Right renal cortex interstitium (tissue), 3 donors: ENCODE measurements at regions not wholly inside any gene's neighbourhood (a gene's known extent, or its start where the extent isn't known, plus 50 kb on each side); places are given as distances from the start of the nearest gene placed in this dataset.

Experiments used
- DNase-seq, 3 donors: peaks; one replicate each; pipeline ENCODE4 v3.0.0-alpha.2; 2013; ENCODE audit warnings: low read depth in 3 of 3, low spot score in 2 of 3

DNA sequence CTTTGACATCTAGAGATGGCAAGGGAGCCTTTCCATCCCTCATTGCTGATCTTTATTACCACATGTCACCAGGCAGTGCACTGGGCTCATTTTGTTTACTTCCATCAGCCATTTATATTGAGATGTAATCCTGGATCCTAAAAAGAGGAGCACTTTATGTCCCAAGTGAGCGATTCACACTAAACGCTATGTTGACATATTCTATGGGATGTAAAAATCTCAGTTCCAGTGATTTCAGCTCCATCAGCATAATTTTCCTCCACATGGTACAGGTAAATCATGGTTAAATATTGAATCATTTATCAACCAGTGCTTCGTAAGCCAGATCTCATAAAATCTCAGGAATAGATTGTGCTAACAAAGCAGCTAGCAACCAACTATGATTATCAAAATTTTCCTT, 634.8 kb upstream of the PLXNA2 start:
- DNase-seq = no peak

DNA sequence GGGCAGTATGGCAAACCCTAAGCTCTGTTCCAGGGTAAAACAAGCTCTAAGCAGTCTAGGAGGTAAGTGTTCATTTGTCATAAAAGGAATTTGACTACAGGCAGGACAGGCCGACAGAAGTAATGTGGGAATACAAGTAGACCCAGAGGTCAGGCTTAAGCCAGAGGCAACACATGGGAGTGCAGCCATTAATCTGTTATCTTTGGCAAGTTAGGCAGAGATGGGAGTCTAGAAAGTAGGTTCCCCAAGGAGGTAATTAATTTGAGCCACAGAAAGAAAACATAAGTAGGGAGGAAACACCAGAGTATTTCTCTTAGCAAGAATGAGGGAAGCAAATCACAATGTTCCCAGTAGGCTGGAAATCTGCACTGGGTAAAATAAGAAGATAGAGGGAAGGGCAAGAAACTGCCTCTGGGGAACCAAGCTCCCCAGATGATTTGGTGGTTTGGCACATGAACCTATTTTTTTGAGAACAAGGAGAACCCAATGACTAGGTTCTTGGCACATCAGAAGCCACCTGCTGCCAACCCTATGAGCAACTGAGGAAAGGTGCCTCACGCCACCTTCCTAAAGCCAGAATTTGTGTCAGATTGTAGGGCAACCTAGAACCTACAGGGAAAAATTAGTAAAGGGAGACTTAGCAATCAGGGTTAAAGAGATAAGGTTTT, 636.4 kb upstream of the PLXNA2 start:
- DNase-seq = no peak

DNA sequence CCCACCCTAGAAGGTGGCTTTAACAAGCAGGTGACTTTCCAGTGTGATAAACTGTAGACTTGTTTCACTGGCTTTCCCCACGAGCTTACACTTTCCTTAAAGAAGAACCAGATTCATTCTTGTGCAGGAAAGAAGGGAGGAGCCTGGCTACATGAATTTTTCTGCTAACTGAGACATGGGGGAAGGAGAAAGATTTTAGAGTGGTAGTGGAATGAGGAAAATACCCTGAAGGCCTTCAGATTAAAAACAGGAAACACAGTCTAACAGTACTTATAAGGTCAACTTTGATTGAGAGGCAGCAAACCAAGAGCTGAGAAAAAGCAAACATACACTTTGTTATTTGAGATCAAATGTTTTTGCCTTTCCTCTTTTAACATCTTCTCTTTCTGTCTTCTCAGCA, 640.9 kb upstream of the PLXNA2 start:
- DNase-seq = no peak

DNA sequence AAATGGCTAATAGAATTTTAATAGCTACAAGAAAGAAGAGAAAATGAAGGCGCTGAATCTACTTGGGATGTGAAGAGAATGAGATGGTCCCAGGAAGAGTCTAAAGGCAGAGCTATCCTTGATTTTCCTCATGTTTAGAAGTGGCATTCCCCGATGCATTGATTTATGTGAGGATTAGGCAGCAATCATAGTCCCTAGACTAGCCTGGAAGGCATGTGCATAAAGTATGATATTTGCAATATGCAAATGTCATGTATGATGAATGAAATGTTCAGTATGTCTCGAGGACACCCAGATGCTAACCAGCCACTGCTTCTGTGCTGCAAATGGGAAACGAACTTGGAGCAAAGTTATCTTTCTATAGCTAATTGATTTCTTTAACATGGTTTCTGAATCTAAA, 641.5 kb upstream of the PLXNA2 start:
- no peak for DNase-seq

DNA sequence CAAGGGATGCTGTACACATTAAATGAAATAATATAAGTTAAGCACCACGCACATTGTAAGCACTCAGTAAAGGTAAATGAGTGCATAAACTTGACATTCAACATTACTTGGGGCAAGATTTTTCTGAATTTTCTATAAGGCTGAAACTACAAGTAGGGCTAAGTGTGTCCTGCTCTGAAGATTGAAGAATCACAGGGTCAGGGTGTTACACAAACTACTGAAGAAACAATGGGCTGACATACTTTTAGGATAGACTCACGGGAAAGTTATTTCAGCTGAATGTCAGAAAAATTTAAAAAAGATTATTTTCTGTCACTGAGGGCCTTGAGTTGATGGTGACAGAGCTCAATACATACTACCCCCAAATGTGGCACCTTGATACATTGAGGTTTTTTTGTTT, 644.2 kb upstream of the PLXNA2 start:
- DNase-seq = no peak

DNA sequence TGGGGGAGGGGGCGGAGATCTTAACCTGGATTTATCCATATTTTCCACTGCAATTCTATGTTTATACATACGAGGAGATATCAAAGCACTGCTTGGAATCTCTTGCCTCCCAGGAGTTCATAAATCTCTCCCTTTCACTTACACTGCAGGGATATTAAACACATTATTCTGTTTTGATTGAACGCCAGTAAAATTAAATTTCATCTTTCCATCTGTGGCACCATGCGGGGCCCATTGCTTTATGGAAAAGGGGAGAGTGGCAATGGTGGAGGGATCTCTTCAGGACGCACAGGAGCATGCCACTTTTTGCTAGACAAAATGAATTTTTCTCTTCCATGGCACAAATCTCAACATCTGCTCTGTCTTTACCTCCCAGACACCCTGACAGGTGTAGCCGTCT, 648.0 kb upstream of the PLXNA2 start:
- no peak for DNase-seq

DNA sequence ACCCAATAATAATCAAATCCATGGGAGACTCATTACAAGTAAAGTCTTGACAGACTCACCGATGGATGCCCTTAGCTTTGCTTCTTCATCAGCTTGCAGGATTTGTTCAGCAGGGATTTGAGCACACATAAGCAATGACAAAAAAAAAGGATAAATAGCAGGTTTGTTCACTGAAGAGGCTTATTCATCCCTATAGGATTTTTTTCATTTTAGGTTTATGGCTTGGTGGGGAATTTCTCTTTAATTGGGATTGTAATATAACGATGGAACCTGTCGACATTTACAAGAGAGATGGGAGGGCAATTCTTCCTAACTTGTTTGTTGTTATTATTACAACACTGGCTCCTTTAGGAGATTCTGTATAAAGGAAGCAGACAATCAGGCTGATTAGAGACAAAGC, 649.1 kb upstream of the PLXNA2 start:
- DNase-seq = no peak

DNA sequence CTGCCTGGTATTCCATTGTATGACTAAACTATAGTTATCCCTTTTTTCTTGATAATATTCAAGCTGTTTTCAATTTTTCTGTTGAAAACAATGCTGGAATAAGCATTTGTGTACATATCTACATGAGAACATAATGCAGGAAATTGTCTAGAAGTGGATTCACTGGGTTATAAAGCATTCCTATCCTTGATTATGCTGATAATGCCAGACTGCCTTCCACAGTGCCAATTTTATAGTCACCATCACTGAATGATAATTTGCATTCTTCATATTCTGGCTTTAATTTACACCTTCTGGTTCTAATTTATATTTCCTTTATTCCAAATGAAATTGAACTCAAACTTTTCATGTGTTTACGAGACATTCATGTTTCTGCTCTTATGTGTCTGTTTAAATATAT, 651.0 kb upstream of the PLXNA2 start:
- DNase-seq = no peak

DNA sequence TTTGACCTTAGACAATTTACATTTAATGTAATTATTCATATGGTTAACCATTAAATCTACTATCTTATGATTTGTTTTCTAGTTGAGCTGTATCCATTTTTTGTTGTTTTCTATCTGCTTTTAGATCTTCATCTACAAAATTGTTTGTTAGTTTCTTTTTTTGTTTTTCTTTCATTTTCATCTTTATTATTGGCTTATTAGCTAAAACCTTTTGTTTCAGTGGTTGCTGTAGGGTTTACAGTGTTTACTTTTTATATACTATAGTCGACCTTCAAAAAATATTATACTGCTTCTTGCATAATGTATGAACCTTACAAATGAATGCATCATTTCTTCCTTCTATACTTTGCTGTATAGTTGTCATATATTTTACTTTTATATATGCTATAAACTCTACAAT, 651.6 kb upstream of the PLXNA2 start:
- no peak for DNase-seq

DNA sequence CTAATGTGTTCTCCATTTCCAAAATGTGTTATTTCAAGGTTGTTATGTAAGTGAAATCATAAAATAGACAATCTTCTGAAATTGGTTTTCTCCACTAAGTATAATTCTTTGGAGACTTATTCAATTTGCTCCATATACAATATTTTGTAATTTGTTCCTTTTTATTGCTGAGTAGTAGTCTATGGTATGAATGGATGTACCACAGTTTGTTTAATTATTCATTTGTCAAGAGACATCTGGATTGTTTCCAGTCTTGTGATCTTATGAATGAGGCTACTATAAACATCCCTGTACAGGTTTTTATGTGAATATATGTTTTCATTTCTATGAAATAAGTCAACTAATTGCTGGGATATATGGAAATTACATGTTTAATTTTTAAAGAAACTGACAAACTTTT, 652.6 kb upstream of the PLXNA2 start:
- DNase-seq = no peak

DNA sequence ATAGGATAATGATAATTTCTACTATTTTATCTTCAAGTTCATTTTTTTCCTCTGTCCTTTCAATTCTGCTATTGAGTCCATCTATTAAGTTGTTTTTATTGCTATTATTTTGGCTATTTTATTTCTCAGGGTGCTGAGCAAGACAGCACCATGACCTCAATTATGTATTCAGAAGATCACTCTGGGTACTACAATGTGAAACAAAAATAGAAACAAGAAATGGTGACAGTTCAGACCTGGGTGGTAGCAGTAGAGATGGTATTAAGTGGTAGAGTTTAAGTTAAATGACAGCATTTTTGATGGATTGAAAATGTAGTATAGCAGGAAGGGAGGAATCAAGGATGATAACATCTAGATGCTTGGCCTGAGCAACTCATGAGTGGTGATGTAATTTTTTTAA, 655.3 kb upstream of the PLXNA2 start:
- no peak for DNase-seq

DNA sequence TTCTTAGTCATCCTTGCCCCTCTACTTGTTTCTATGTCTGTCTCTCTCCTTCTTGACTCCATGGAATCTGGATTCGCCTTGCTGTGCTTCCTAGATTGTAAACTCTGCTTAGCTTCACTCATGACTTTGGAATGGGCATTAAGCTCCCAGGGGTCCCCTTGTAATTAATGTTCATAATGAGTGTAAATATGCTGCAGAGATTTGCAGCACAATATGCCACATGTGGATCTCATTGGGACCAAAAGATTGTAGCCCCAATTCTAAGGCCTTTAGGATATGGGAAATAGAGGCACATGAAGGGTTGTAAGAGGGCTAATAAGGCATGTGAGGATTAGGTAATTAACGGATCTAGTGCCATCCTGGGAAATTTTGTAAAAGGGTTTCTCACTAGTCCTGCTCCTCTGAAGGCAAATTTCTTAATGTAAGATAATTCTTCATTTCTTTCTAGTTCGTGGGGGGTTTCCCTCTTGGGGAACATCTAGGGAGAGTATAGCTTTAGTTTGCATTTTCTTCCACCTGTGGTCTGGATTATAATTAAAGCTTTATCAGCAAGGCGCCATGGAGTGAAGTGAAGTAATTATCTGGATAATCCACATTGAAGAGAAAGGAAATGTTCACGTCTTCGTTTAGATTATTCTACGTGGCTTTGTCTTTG, 659.2 kb upstream of the PLXNA2 start:
- DNase-seq = no peak

DNA sequence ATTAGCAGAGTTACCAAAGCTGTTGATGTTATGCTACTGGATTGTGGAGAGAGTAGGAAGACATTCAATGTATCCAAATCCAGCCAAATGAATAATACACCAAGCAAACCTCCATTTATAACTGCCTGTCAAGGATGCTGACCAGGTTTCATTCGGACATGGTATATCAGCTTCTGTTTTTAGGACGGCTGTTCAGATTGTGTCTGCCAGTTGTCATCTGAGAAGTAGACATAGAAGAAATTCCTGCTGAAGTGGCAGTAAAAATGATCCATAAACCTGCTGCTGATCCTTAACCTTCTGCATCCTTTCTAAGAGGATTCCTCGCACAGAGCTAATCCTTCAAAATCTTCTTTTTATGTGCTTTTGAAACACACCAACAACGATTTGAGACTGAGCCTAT, 663.6 kb upstream of the PLXNA2 start:
- no peak for DNase-seq

DNA sequence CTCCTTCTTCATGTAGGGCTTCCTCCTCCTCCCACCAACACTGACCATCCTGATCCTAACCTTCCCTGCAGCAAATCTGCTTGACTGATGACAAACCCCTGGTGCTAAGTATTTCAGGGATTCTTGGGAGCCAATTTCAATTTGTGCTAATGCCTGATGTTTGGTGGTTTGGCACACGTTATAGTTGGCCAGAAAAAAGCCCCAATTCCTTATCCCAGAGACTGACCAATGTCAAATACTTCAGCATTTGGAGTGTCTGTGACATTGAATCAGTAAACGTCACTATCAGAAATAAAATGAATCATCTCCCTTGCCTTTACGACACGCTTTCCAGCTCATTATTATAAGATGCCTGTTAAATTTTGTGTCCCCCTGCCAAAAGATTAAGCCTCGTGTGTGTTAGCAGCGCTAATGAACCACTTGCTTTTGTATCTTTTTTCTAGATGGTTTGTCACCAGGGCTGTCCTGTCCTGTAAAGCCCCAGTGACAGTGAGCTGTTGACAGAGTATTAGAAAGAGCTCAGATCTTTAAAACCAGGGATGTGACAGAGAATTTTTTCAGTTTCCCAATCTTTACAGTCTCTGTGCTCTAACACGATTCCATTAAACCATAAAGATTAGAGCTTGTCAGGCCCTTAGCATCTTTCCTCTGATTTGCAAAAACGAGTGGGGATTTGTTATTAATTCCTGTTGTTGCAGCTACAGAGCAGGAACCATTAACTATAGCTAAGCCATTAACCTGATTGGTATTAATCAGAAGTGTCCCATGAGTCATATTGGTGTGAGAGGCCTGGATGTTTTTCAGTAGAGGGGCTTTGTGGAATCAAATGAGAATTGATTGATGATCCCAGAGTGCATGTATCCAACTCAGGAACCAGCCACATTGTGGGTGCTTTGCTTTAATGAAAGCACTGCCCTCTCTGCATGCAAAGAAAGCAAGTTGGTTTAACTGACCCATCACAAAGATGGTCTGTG, 665.1 kb upstream of the PLXNA2 start:
- DNase-seq = no peak

DNA sequence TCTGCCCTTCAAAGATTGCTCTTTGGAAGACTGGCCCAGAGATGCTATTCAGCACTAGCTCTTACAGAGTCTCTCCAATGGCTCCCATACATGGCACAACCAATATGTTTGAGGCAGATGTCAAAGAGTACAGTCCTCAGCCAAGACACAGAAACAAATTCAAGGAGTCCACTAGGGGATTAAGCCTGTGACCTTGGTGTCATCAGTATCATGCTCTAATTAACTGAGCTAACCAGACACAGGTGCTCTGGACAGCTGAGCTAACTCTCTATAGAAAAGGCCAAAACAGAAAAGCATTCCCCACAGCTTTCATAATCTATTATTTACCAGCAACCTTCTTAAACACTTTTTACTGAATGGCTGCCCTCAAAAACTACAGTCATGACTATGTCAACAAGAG, 666.0 kb upstream of the PLXNA2 start:
- no peak for DNase-seq

DNA sequence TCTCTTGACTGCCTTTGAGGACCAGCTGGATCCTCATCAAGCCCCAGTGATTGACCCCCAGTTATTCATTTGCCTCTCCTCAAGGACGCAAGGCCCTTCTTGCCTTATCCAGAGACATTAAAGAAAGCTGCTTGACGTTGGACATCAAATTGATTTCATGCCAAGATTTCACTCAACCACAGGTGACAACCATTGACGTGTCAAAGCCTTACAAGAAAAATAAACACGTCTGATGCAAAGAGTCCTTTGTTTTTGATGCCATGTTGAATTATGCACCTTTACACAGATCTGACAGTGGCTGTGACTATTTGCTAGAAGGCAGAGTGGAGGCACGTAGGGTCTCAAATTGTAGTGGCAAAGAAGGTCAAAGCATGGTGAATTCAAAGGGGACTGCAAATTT, 666.2 kb upstream of the CAMK1G start:
- DNase-seq = no peak

DNA sequence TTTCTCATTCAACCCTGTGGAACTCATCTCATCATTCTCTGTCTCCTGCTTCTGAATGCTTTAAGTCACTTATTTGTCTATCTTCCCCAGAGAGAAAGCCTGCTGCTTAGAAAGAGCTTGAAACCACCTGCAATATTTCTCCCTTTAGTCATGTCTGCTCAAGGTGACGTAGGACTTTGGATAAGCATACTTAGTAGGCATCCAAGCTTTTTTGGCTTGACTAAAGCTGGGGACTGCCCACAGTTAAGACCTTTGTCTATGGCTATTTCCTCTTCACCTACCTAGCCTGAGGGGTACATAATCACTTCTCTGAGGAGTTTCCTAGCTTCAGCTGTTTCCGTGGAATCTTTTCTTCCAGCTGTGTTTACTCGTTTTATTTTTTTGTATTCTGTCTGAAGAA, 665.8 kb upstream of the CAMK1G start:
- DNase-seq = no peak

DNA sequence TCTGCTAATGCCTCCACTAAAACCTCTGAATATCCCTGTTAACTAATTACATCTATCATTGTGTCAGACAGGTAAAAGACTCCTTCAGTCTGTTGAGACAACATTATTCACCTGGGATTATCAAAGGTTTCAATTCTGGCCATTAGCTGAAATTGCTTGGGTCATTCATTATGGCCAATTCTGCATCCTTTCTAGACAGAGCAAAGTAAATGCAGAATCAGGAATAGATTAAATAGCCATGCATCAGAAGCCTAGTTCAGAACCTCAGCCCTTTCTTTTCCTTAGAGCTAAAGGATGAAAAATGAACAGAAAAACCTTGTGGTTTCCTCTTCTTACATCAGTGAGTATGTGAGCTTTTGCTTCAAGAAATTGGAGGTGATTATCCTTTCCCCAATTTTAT, 665.4 kb upstream of the CAMK1G start:
- no peak for DNase-seq

DNA sequence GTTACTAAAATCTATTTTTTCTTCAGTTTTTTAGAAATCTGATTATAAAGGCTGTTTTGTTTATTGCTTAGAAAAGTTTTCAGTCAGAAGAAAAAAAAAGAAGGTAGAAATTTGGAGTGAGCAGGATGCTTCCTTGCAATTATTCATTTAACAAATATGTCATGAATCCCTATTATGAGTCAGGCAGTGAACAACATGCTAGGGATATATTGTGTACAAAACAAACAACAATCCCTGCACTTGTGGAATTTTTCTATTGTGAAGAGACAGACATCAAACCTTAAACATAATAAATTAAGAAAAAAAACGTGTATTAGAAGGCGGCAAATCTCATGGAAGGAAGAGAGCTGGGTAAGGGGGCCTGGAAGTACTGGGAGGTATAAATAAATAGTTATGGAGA, 664.1 kb upstream of the CAMK1G start:
- no peak for DNase-seq

DNA sequence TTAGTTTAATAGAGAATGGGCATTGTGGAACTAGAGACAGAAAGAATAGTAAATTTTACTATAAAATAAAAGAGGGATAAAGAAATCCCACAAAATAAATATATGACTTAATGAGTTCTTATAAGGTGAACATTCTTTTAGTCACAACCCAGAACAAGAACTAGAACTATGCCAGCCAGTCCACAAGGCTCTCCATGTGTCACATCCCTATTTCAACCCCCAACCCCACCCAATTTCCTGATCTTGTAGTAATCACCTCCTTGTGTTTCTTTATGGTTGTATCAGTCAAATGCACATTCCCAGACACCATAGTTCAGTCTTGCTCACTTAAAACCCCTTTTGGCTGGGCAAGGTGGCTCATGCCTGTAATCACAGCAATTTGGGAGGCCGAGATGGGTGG, 662.3 kb upstream of the CAMK1G start:
- DNase-seq = no peak

DNA sequence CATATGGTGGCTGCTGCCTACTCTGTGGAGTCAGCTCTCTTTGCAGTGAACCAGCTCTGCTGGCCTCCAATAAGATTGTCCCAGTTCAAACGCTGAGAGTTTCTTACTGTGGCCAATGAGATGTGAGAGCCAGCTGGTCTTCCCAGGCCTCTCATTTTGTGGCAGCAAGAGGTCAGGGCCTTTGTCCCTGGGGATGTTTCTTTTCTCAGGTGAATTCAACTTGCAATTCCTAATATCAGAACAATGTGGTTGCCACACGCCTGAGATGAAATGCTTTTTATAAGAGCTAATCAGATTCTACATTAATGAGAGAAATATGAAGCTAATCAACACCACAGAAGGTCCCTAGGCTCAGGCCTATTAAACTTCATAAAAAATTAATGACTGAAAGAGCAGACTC, 660.1 kb upstream of the CAMK1G start:
- no peak for DNase-seq
